LNCAP (cell line): ENCODE measurements at regions not wholly inside any gene's neighbourhood (a gene's known extent, or its start where the extent isn't known, plus 50 kb on each side); places are given as distances from the start of the nearest gene placed in this dataset.

ENCODE experiments used
- TF ChIP-seq, protein P1 (sequence below): fragments of 450-650 bp; IDR thresholded peaks from 2 replicates; pipeline ENCODE4 v1.5.1; 2017; ENCODE audit warnings: mild to moderate bottlenecking

DNA sequence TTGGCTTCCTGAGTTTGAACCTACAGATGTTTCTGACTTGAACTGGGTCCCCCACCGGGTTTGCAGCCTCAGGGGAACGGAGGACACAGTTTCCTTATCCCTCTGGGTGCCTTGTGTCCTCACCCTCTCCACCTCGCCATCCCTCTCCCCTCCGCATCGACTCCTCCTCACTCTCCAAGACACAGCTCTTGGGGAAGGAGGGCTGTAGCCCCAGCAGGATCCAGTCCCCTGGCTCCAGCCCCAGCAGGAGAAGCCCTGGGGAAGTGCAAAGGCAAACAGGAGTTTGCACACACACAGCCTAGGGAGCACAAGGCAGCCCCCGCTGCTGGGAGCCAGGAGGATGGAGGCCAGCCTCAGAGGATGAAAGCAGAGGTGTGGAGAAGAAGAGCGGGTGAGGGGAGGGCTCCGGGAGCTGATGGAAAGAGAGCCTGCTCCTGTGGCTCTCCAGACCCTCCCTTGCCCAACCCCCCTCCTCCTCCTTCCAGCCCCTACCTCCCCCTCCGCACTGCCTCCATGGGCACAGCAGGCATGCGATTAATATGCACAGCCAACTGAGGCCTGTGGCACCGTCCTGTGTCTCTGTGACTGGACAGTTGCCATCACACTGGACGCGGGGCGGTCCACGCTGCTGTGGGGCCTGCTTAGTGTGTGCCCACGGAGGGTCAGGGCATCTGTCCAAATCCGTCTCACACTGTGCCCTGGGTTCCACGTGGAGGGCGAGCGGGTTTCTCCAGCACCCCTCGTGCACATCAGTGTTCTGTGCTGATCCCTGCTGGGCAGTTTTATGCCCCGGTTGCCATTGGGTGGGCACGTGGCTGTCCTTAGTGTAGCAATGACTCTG, 193.7 kb upstream of the DIO3 start:
- TF ChIP-seq, protein P1, sequence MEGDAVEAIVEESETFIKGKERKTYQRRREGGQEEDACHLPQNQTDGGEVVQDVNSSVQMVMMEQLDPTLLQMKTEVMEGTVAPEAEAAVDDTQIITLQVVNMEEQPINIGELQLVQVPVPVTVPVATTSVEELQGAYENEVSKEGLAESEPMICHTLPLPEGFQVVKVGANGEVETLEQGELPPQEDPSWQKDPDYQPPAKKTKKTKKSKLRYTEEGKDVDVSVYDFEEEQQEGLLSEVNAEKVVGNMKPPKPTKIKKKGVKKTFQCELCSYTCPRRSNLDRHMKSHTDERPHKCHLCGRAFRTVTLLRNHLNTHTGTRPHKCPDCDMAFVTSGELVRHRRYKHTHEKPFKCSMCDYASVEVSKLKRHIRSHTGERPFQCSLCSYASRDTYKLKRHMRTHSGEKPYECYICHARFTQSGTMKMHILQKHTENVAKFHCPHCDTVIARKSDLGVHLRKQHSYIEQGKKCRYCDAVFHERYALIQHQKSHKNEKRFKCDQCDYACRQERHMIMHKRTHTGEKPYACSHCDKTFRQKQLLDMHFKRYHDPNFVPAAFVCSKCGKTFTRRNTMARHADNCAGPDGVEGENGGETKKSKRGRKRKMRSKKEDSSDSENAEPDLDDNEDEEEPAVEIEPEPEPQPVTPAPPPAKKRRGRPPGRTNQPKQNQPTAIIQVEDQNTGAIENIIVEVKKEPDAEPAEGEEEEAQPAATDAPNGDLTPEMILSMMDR = no peak

DNA sequence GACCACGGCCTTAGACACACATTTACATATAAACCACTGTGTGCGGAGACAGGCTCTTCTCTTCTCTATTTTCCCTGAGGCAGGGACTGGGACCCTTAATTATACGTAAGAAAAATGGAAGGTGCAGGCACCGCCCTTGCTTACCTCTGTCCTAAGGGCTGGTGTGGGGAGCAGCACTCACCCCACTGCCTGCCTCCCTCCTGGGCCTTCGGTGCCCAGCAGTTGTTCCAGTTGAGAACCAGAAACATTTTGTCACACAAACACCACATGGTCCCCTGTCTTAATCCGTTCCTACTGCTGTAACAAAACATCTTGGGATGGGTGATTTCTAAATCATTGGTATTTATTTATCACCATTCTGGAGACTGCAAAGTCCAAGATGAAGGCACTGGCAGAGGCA, 192.7 kb upstream of the DIO3 start:
- TF ChIP-seq, protein P1 = no peak

GRCh38 chr14:101369194-101369915, 191.9 kb upstream of the DIO3 start:
- TF ChIP-seq, protein P1 = no peak

GRCh38 chr14:101369916-101370592, 191.2 kb upstream of the DIO3 start:
- TF ChIP-seq, protein P1 = no peak

- TF ChIP-seq, protein P1 = no peak
Observed at GRCh38 chr14:101370593-101371569, 190.4 kb upstream of the DIO3 start.

- TF ChIP-seq, protein P1 = no peak
Observed at GRCh38 chr14:101371799-101372793, 189.2 kb upstream of the DIO3 start.
